ENCODE measurements at regions not wholly inside any gene's neighbourhood (a gene's known extent, or its start where the extent isn't known, plus 50 kb on each side); places are given as distances from the start of the nearest gene placed in this dataset.

DNA sequence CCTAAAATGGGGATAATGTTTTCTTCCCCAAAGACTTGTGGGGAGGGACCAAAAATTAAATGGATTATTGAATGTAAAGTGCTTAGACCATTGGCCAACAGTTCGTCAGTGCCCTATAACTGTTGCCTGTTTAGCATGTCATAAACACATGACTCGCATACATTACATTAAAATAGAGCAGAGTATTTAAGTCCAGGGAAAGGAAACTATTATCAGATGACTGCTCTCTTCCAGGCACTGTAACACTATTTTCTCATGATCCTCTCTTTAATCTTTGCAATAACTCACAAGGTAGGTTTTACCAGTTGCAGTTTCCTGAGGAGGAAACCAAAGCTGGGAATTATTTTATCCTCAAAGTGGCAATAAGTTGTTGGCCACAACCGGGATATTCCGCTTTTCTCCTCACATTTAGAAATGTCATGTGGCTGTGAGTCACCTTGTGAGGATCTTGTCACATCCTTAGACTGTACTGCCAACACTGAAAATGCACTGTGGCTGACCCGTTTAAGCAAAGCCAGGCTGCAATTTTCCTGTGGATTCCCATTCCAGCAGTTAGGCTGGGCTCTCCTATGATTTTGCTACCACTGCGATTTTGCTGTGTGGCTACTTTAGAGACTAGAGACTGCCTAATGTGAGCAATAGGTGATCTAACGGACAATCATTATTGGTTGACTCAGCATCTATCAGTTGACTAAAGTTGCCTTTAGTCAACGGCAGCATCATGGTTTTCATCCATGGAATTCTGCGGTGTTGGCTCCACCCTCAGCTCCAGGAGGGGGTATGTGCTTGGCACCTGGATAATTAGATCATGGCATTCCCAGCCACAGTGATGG, 58.3 kb upstream of the DHX40 start:
- Histone ChIP-seq H3K27ac (replicated peaks) (no peak overlapping the region), H3K27me3 (ENCODE audit: insufficient read depth, poor library complexity, severe bottlenecking) (no peaks in the 10 kb centered on the region), H3K4me3 (replicated peaks; ENCODE audit: insufficient read depth, low read length) (no peak overlapping the region)
- no peak for DNase-seq (ENCODE audit: low read depth in 1 of 2, low spot score in 1 of 2)
- no peak for TF ChIP-seq POLR2AphosphoS5 (IDR thresholded peaks at IDR 0.05; ENCODE audit: low read depth)
- TF ChIP-seq, protein P1, sequence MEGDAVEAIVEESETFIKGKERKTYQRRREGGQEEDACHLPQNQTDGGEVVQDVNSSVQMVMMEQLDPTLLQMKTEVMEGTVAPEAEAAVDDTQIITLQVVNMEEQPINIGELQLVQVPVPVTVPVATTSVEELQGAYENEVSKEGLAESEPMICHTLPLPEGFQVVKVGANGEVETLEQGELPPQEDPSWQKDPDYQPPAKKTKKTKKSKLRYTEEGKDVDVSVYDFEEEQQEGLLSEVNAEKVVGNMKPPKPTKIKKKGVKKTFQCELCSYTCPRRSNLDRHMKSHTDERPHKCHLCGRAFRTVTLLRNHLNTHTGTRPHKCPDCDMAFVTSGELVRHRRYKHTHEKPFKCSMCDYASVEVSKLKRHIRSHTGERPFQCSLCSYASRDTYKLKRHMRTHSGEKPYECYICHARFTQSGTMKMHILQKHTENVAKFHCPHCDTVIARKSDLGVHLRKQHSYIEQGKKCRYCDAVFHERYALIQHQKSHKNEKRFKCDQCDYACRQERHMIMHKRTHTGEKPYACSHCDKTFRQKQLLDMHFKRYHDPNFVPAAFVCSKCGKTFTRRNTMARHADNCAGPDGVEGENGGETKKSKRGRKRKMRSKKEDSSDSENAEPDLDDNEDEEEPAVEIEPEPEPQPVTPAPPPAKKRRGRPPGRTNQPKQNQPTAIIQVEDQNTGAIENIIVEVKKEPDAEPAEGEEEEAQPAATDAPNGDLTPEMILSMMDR (IDR thresholded peaks at IDR 0.05; ENCODE audit: insufficient read depth, low read length): no peak
- TF ChIP-seq SPI1 (IDR thresholded peaks at IDR 0.05; ENCODE audit: borderline replicate concordance, low read depth): no peak

- Histone ChIP-seq H3K27me3 (ENCODE audit: insufficient read depth, poor library complexity, severe bottlenecking) (no peaks in the 10 kb centered on the region), H3K4me3 (replicated peaks; ENCODE audit: insufficient read depth, low read length) (no peak overlapping the region), H3K27ac (replicated peaks) (no peak overlapping the region)
- no peak for DNase-seq (ENCODE audit: low read depth in 1 of 2, low spot score in 1 of 2)
- no peak for TF ChIP-seq POLR2AphosphoS5 (IDR thresholded peaks at IDR 0.05; ENCODE audit: low read depth)
- TF ChIP-seq GABPA (IDR thresholded peaks at IDR 0.05; ENCODE audit: low read depth): no peak
- no peak for TF ChIP-seq REST (IDR thresholded peaks at IDR 0.05; ENCODE audit: insufficient replicate concordance, low read depth)
- no peak for TF ChIP-seq SPI1 (IDR thresholded peaks at IDR 0.05; ENCODE audit: borderline replicate concordance, low read depth)
- TF ChIP-seq, protein P1 (IDR thresholded peaks at IDR 0.05; ENCODE audit: insufficient read depth, low read length): no peak
Measured at GRCh38 chr17:59508999-59509625, 56.3 kb upstream of the DHX40 start.

DNA sequence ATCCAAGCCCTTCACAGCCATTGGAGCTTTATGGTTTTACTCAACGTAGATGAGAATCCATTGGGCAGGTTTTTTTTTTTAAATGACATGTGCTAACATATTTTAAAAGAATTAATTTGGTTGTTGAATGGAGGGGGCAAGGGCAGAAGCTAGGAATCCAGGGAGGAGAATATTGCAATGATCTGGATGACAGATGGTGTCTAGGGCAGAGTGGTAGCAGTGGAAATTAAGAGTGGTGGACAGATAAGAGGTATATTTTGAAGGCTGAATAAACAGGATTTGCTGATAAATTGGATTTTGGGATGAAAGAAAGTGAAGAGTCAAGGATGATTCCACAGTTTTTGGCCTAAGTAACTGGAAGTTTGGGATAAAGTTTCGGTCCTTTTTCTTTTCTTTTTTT, 54.8 kb upstream of the DHX40 start:
- H3K27ac ChIP-seq (replicated peaks): no peak overlapping the region
- H3K4me3 ChIP-seq (replicated peaks; ENCODE audit: insufficient read depth, low read length): no peak overlapping the region
- TF ChIP-seq SPI1 (IDR thresholded peaks at IDR 0.05; ENCODE audit: borderline replicate concordance, low read depth) (no peak), GABPA (IDR thresholded peaks at IDR 0.05; ENCODE audit: low read depth) (no peak), REST (IDR thresholded peaks at IDR 0.05; ENCODE audit: insufficient replicate concordance, low read depth) (no peak), POLR2AphosphoS5 (IDR thresholded peaks at IDR 0.05; ENCODE audit: low read depth) (no peak)
- TF ChIP-seq, protein P1 (IDR thresholded peaks at IDR 0.05; ENCODE audit: insufficient read depth, low read length): no peak
- H3K27me3 ChIP-seq (ENCODE audit: insufficient read depth, poor library complexity, severe bottlenecking): no peaks in the 10 kb centered on the region
- DNase-seq (ENCODE audit: low read depth in 1 of 2, low spot score in 1 of 2): no peak
